Stimulated activated CD8-positive, alpha-beta memory T cell treated with anti-CD3 and anti-CD28 coated beads, Interleukin-15, amount 100 ng/mL, for 48 hours (primary cell): ENCODE measurements at regions not wholly inside any gene's neighbourhood (a gene's known extent, or its start where the extent isn't known, plus 50 kb on each side); places are given as distances from the start of the nearest gene placed in this dataset.
A peak's percentile ranks its signal among the peaks of the same experiment; 100 is the strongest.
"Not testable (repeated sequence)": the region's sequence is repeated elsewhere in the genome, so short reads cannot be mapped to it uniquely, and the experiment has no call there.

ENCODE experiments used
- DNase-seq, 2 donors: peaks; one replicate each; pipeline ENCODE4 v3.0.0-alpha.2; 2020; ENCODE audit warnings: low read depth in 2 of 2

DNA sequence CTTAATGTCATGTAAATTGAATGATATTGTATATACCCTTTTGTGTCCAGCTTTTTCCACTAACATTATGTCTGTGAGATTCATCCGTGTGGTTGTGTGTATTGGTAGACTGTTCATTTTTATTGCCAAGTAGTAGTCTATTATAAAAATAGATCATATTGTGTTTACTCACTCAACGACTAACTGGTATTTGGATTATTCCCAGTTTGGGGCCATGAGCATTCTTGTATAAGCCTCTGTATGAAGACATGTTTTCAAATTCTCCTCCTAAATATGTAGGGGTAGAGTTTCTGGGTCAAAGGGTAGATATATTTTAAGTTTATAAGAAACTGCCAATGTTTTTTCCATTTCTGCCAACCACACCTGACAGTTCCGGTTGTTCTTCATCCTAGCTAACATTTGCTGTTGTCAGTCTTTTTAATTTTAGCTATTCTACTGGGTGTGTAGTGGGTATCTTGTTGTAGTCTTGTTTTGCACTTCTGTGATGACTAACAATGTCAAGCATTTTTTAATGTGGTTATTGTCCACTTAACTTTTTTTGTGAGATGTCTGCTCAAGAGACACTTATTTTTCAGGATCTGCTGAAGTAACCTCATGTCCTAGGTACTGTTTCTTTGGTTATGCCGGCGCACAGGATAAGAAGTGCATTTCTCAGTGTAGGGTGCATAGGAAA, 93.2 kb downstream of the DACT1 start:
- DNase-seq = no peak

DNA sequence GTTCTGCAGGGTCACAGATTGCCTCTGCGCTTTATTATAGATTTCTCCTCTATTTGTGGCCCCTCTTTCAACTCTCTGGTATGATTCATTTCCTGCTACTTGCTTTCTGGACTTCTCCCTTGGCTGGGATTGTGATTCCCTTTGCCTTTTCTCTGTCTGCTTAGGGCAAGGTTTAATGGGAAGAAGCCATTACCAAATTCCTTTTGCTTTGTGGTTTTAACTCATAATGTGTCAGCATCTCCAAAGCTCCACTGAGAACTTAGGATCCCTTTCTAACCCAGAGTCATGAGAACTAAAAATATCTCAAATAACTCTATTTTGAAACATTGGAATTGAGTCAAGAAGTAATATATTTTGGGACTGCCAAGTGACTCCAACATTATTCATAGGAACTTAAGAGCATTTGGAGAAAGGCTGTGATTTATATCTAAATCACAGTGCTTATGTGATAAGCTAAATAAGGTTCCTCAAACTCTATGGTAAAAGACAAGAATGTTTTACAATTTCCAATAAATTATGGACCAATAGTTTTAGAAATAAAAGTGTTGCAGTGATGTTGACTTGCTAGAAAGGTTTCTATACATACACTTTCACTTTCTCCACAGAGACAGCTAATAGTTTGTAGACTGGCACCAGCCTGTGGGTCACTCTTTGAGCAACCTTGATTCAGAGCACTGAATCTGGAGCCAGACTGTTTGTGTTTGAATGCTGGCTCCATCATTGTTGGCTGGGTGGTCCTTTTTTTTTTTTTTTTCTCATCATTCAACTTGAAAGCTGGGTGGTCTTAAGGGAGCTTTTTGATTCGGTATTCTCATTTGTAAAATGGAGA, 93.9 kb downstream of the DACT1 start:
- DNase-seq = no peak

DNA sequence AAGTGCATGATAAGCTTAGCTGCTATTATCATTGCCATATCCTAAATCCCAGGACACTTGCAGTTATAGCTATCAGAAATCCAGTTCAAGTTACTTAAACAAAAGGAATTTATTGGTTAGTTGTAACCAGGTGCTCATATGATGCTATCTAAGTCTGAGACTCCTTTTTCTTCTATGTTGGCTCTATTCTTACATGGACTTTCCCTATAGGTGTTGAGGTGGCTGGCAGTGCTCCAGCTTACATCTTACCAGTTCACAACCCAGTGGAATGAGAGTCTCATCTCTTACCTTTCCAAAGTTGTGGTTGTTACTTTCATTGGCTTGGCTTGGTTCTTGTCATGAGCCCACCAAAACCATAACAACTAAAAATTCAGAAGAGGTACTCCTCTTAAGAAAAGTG, 94.6 kb downstream of the DACT1 start:
- DNase-seq = peak in 1 of 2 donors; percentile 4

DNA sequence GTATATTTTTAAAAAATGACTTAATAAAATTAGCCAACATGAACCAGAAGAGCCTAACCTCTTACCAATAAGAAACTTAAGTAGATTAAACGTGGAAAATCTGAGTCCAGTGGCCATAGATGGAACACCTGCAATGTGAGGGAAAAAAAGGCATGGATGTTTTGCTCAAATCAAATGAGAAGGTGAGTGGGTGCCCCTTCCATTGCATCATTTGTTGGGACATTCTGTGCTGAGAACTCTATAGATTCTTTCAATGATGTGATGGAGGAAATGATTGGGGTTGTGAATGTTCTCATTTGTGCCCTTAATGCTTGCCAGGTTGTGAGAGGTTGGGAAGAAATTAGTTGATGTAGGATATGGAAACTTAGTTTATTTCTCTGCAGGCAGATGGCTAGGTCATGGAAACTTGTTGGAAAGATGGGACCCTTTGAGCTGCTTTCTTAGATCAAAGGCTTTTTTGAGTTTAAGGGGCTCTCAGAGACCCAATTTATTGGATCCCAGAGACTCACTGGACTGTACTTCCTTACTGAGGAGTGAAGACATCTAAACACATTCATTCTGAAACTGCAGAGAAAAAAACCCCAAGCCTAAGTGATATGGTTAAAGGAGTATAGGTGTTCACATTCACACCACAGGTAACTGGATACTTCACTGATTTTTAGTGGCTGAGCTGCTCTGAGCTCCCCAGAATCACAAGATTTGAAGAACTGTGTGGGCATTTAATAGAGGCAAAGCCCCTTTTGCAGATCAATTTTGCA, 95.9 kb downstream of the DACT1 start:
- no peak for DNase-seq

DNA sequence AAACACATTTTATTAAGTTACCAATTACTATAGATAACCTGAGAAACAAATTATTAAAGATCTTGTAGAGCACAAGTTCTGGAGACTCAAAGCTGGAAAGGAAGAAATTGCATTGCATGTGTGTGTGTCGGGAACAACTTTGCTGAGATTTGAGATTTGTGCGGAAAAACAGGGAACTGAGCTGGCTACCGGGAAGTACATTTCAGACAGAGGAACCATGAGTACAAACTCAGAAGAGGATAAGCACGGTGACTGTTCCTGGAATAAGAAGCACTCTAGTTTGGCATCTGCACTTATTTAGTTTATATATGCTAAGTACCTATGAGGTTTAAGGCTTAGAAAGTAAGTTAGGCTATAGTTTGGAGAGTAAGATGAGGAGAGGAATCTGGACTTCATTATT, 97.8 kb downstream of the DACT1 start:
- no peak for DNase-seq

DNA sequence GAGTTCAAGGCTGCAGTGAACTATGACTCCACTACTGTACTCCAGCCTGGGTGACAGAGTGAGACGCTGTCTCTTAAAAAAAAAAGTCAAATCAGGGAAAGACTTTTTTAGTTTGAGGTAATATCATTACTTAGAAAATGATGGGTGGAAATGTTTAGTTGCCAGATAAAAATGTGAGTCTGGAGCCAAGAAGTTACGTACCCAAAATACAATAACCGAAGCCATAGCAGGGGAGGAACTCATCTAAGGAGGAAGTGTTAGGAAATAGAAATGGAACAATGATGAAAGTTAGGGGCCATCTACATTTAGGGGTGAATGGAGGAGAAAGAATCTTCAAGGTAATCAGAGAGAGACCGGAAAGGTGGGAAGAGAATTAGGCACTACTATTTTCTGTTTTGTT, 98.8 kb downstream of the DACT1 start:
- DNase-seq = no peak

DNA sequence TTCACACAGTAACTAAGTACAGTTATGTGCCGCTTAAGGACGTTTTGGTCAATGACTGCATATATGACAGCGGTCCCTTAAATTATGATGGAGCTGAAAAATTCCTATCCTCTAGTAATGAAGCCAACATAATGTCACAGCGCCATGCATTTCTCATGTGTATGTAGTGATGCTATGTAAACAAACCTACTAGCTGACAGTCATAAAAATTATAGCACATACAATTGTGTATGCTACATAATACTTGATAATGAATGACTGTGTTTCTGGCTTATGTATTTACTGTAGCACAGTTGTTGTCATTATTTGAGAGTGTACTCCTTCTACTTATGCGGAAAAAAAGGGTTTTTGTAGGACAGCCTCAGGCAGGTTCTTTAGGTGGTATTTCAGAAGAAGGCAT, 99.7 kb downstream of the DACT1 start:
- no peak for DNase-seq

DNA sequence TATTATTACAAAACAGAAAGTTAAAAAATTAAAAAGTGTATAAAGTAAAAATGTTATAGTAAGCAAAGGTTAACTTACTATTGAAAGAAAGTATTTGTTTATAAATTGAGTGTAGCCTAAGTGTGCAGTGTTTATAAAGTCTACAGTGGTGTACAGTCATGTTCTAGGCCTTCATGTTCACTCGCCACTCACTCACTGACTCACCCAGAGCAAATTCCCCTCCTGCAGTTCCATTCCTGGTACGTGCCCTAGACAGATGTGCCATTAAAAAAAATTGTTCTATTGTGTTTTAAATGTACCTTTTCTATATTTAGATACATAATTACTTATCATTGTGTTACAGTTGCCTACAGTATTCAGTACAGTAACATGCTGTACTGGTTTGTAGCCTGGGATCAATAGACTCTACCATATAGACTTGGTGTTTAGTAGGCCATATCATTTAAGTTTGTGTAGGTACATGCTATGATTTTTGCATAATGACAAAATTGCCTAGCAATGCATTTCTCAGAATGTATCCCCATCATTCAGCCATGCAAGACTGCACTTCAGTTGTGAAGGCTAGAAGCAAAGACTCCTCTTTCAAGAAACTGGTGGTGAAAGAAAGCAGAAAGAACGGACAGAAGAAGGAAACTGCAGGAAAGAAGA, 100.6 kb downstream of the DACT1 start:
- no peak for DNase-seq

DNA sequence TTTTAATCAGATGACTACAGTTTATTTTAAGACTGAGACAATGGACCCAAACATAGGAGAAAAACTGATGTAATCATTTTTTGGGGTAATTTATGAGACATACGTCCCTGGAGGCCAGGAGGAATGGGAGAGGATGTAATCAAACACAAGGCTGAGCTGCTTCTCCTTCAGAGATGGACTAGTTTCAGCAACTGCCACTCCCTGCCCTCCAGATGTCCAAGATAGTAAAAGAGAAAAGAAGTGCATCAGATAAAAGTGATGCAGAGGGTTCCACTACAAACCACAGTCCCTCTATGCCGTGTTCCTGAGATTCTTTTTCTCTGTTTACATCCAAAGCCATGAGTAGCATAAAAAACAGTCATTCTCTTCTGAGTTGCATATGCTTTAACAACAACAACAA, 101.1 kb downstream of the DACT1 start:
- no peak for DNase-seq

DNA sequence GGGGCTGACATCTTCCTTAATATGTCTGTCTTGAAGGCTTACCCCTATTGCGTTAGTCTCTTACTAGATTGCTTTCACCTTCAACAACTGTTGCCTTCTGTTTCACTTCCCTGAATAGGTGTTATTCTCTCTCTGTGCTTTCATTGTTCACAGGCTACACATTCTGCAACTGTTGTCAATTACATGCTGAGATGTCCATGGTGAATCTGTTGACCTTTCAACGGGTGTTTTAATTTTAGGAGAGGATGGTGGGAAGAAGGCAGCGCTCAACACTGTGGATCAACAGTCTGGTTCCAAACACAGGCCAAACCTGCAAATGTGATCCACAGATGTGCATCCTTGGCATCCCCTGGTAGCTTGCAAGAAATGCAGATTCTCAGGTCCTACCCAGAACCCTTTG, 101.9 kb downstream of the DACT1 start:
- DNase-seq = no peak

DNA sequence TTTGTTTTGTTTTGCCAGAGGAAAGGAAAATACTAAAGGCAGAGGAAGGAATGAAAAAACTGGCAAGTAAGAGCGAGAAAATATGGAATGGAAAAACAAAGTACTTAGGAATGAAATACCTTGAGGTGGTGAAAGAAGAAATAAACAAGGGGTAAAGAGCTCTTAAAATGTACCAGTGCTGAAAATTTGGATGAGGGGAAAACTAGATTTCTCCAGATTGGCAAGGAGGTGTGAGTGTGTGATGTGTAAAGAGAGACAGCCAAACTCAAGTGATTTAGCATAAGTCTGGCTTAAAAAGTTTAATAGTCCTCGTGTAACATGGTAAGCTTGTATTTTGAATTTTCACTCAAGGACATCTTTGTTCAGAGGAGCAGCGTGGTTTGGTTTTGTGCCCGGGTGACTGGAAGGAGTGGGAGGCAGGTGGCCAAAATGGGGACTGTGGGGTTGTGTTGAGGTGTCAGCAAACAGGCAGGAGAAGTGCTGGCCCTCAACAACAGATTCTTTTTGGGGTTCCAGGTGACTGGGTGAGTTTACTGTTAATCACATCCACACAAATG, 102.7 kb downstream of the DACT1 start:
- DNase-seq = no peak

DNA sequence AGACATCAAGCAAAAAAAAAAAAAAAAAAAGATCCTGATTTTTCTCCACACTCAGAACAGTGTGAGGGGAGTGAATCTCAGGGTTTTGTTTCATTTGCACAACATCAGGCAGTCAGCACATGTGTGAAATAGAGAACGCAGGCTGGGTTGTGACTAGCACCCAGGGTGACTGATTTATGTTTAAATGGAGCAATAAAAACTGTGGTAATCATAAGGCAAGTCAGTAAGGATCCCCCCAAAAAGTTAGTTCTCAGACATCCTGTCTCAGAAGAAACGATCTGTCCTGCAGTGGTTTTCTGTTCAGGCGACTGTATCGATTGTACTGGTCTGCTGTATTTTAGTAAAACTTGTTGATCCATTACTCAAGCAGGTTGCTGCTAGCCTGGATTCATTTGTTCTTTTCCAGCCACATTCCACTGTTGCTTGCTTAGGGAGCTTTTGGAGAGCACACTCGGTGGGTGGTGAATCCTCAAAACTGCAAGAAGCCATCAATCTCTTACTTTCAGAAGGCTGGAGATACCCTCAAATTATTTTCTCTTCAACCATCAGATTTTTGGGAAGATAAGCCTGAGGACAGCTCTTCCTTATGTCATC, 107.1 kb downstream of the DACT1 start:
- DNase-seq = no peak

DNA sequence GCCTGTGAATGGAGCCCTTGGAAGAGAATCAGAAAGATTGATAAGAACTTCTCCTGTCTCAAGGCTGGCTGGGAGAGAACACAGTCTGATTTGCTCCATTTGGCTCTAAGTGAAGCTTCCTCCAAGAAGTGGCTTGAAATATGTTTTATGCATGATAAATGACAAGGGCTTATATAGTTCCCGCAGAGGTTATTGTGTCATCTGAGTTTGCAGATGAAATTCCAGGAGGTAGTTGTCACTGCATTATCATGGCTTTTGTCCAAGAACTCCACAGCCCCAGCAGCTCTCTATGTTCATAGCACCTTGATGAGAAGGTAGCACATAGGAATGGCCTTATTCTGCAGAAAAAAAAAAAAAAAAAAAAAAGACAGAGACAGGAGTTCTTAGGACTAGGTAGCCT, 108.5 kb downstream of the DACT1 start:
- DNase-seq = no peak

DNA sequence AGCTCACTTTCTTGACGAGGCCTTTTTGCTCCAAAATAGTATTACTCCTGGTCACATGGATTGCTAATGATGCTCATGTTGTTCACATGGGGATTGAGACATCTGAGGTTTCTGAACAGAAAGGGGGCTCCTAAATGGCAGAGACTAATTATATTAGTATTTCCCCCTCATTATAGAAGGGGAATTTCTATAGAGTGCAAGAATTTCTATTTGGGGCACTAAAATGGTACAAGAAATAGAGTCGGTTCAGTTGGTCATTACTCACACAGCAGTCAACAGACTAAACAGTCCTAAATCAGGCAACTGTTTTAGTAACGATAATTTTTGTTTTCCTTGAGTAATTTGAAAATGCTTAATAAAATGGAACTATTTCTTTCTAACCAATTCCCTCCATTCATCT, 108.9 kb downstream of the DACT1 start:
- DNase-seq = no peak

DNA sequence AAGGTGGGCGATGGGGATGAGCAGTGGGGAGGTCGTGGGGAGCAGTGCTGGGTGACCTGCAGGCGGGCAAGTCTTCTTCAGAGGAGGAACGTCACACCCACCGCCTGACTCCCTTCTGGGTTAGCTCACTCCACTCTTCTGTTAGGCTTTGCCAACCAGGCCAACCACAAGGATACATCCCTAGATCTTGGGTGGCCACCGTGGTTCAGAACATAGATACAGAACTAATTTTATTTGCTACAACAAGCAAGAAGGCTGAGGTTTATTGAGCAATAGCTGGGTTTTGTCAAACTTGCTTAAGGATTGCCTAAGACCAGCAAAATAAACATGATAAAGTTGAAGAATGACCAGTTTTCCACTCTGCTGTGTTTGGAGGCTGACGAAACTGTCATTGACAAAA, 109.4 kb downstream of the DACT1 start:
- DNase-seq = no peak

DNA sequence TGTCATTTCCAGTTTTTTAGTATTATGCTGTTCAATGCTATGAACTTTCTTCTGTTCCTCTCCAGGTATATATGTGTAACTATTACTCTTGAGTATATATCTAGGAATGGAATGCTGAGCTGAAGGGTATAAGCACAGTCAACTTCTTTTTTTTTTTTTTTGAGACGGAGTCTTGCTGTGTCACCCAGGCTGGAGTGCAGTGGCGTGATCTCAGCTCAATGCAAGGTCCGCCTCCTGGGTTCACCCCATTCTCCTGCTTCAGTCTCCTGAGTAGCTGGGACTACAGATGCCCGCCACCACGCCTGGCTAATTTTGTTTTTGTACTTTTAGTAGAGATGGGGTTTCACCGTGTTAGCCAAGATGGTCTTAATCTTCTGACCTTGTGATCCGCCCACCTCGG, 110.5 kb downstream of the DACT1 start:
- not testable (repeated sequence) for DNase-seq

DNA sequence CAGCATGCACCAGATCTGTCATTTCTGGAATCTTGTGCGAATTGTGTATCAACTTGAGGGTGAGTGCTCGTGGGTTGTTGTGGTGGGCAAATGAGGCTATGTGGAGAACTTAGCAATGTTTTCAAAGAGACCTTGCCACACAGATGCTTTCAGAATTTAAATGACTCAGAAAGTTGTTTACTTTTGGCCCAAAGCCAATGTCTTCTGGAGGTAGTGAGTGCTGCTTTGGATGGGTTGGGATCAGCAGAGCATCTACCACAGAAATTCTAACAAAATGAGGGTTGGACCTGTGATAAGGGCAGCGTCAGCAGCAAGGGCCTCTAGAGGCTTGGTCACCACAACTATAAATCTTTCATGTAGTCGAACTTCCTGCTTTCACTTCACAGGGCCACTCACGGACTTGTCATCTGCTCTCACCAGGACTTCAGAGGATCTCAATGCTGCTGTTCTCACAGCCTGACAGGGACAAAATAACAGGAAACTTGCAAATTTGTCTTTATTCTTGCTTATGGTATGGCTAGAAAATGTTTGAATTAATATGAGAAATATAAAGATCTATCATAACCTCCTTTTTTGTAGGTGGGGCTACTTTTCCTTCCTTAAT, 111.4 kb downstream of the DACT1 start:
- peak in 1 of 2 donors; percentile 21 for DNase-seq

DNA sequence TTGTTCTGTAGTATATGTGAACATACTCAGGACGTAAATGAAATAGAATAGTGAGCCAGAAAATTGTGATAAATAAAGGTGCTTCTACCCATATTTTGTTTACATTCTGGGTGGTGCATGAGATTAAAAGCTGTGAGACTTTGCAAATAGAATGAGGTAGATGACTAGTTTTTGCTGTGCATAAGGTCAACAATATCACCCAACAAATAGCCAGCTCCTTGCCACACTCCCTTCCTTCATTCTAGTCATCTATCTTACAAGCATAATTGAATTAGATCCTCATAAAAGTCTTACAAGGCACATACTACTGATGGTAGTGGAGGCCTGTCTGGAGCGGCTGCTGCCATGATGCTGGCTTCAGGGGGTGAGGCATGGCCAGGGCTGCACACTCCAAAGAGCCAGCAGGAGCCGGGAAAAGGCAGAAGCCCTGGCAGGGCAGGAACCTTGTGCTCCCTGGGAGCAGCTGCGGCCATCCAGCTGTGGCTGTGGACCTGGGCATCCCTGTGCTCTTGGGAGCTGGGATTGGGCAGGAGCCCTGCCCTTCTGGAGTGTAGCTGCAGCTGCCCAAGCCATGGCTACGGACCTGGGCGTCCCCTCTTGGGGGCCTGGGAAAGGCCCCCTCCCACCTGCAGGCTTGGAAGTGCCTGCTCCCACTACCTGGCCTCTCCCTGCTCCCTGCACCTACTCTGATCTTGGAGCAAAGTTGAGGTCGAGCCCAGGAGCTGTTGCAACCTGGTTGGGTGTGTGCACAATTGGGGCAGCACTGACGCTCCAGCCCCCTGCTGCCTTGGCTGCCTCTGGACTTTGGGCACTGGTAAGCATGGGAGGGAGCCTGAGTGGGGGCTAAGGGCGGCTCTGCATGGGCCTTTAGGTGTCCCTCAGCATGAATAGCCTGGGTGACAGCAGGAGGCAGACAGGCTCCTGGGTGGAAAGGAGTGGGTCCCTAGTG, 112.8 kb downstream of the DACT1 start:
- DNase-seq = no peak

DNA sequence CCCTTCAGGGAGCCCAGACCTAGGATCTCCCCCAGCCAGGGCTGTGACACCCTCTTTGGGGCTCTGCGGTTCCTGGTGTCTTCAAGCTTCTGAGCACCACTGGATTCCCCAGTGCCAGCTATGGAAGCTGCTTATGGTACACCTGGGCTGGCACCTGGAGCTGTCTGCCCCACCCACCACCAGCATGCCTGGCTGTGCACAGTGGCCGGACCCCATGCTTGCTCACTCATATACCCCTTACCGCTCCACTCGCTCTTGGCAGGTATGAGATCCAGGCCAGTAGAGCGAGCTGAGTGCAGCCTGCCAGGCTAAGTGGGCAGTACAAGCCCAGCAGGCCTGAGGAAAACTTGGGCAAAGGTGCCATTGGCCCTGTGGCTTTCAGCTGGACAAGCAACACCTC, 114.0 kb downstream of the DACT1 start:
- DNase-seq = no peak

DNA sequence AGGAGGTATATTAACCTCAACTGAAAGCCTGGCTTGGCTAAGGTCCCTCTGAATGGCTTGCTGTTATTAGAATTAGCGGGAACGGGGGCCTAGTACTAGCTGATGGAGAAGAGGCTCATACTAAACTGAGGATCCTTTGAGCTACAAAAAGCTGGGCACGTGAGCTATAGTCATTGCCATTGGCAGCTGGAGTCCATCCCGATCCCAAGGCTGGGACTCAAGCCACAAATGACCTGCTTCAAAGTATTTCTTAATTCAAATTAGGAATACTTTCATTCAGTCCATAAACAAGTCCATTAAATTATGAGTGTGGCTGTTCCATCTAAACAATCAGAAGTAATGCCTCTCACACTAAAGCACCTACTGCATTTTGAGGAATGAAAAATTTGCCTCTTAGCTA, 114.5 kb downstream of the DACT1 start:
- DNase-seq = no peak
